H1 (cell line): ENCODE measurements at regions not wholly inside any gene's neighbourhood (a gene's known extent, or its start where the extent isn't known, plus 50 kb on each side); places are given as distances from the start of the nearest gene placed in this dataset.

Experiments
- CTCF ChIA-PET: fragments of 300-600 bp; sonication (Branson Sonifier 250); formaldehyde crosslinking; loops from one replicate; lab custom pipeline; 2021; ENCODE audit not compliant: partially characterized antibody; lab: Charles Lee
- POLR2A ChIA-PET: fragments of 300-600 bp; sonication (Branson Sonifier 250); formaldehyde crosslinking; loops from one replicate; lab custom pipeline; 2021; ENCODE audit warnings: inconsistent platforms; ENCODE audit not compliant: partially characterized antibody; lab: Charles Lee
- DNase-seq, 2 experiments: peaks; one replicate each; pipeline versions ENCODE4 v3.0.0 to v3.0.0-alpha.2; 2010 to 2022; ENCODE audit warnings: low spot score in 2 of 2, low read depth in 1 of 2, mixed read lengths in 1 of 2
- FAIRE-seq: peaks from 2 replicates; lab custom pipeline; 2011; peaks lifted over from hg19 to GRCh38; lab: Jason Lieb, UNC
- H2AFZ ChIP-seq: 2 replicates; pipeline ENCODE4 v1.8.1; 2012; ENCODE audit warnings: low read length, inconsistent platforms
- H2AK5ac ChIP-seq: 2 replicates; pipeline ENCODE4 v1.6.1; 2013; ENCODE audit warnings: low read depth, low read length
- H2BK120ac ChIP-seq: replicated peaks from 2 replicates; pipeline ENCODE3; 2013; ENCODE audit warnings: low read depth, low read length, inconsistent platforms
- H2BK12ac ChIP-seq: 2 replicates; pipeline ENCODE4 v1.6.1; 2013; ENCODE audit warnings: low read depth, low read length
- H2BK15ac ChIP-seq: 2 replicates; pipeline ENCODE4 v1.6.1; 2013; ENCODE audit warnings: low read length
- H2BK20ac ChIP-seq: 2 replicates; pipeline ENCODE4 v1.6.1; 2013; ENCODE audit warnings: low read length
- H2BK5ac ChIP-seq: 2 replicates; pipeline ENCODE4 v1.6.1; 2013; ENCODE audit warnings: low read depth, low read length
- H3K14ac ChIP-seq: 2 replicates; pipeline ENCODE4 v1.6.1; 2013; ENCODE audit warnings: inconsistent platforms; ENCODE audit not compliant: insufficient read length
- H3K18ac ChIP-seq: 2 replicates; pipeline ENCODE4 v1.6.1; 2013; ENCODE audit warnings: low read length; ENCODE audit errors: extremely low read depth
- H3K23ac ChIP-seq: 2 replicates; pipeline ENCODE4 v1.6.1; 2013; ENCODE audit warnings: inconsistent platforms; ENCODE audit not compliant: insufficient read length
- H3K23me2 ChIP-seq: 2 replicates; pipeline ENCODE4 v1.6.1; 2013; ENCODE audit warnings: low read depth, low read length
- H3K27ac ChIP-seq: 2 replicates; pipeline ENCODE4 v1.6.1; 2011; ENCODE audit warnings: low read depth, low read length, inconsistent platforms
- H3K27me3 ChIP-seq, 4 experiments: replicated peaks in 1 of 4; 1 replicate in 1 of 4; 2 replicates in 3 of 4; pipeline versions ENCODE4 v1.6.1 to v1.8.1; 2011 to 2013; ENCODE audit warnings: low read length in 3 of 4, mild to moderate bottlenecking in 3 of 4, inconsistent platforms in 2 of 4, mixed read lengths in 2 of 4, moderate library complexity in 1 of 4; ENCODE audit not compliant: control insufficient read depth in 3 of 4, insufficient read depth in 3 of 4; ENCODE audit errors: extremely low read depth in 1 of 4
- H3K36me3 ChIP-seq, 4 experiments: 2 replicates each; pipeline versions ENCODE4 v1.6.1 to v1.8.1; 2011 to 2013; ENCODE audit warnings: mild to moderate bottlenecking in 4 of 4, low read length in 3 of 4, moderate library complexity in 2 of 4, control low read depth in 1 of 4, inconsistent platforms in 1 of 4; ENCODE audit not compliant: insufficient read depth in 4 of 4, control insufficient read depth in 2 of 4
- H3K4ac ChIP-seq: replicated peaks from 2 replicates; pipeline ENCODE3; 2013; ENCODE audit warnings: low read length, low read depth, mixed read lengths, inconsistent platforms; ENCODE audit not compliant: insufficient read length
- H3K4me1 ChIP-seq, 4 experiments: replicated peaks in 1 of 4; 1 replicate in 1 of 4; 2 replicates in 3 of 4; pipeline versions ENCODE4 v1.6.1 to v1.8.1; 2011 to 2013; ENCODE audit warnings: low read length in 3 of 4, inconsistent platforms in 2 of 4, mixed read lengths in 1 of 4; ENCODE audit not compliant: insufficient read depth in 4 of 4, control insufficient read depth in 3 of 4
- H3K4me2 ChIP-seq, 2 experiments: 2 replicates each; pipeline versions ENCODE4 v1.6.1 to v1.8.1; 2011 to 2013; ENCODE audit warnings: low read depth in 2 of 2, low read length in 2 of 2, control low read depth in 1 of 2, inconsistent platforms in 1 of 2, mild to moderate bottlenecking in 1 of 2; ENCODE audit not compliant: insufficient read depth in 1 of 2
- H3K4me3 ChIP-seq, 4 experiments: fragments of 200-600, 300-600 bp in 1 of 4; sonication (generic), shearing (Covaris generic), sonication (Bioruptor Twin) in 1 of 4; 2 replicates each; pipeline versions ENCODE4 v1.5.1 to v1.8.1; 2011 to 2016; ENCODE audit warnings: low read length in 4 of 4, low read depth in 3 of 4, control low read depth in 2 of 4, inconsistent platforms in 2 of 4, mild to moderate bottlenecking in 2 of 4, mixed read lengths in 1 of 4, moderate library complexity in 1 of 4; ENCODE audit not compliant: insufficient read depth in 2 of 4; ENCODE audit errors: extremely low read depth in 1 of 4
- H3K56ac ChIP-seq: replicated peaks from 2 replicates; pipeline ENCODE3; 2013; ENCODE audit warnings: low read depth, mild to moderate bottlenecking, mixed read lengths, low read length, inconsistent platforms; ENCODE audit not compliant: insufficient read length
- H3K79me1 ChIP-seq: 2 replicates; pipeline ENCODE4 v1.6.1; 2013; ENCODE audit warnings: low read depth, low read length, control low read depth
- H3K79me2 ChIP-seq, 2 experiments: 2 replicates each; pipeline versions ENCODE4 v1.6.1 to v1.8.1; 2012 to 2013; ENCODE audit warnings: low read length in 2 of 2, mild to moderate bottlenecking in 2 of 2, inconsistent platforms in 1 of 2; ENCODE audit not compliant: insufficient read depth in 2 of 2, control insufficient read depth in 1 of 2
- H3K9ac ChIP-seq, 4 experiments: replicated peaks in 1 of 4; 1 replicate in 1 of 4; 2 replicates in 3 of 4; pipeline versions ENCODE4 v1.6.1 to v1.8.1; 2011 to 2013; ENCODE audit warnings: low read depth in 3 of 4, low read length in 3 of 4, control low read depth in 2 of 4, mild to moderate bottlenecking in 2 of 4, moderate library complexity in 2 of 4, inconsistent platforms in 1 of 4; ENCODE audit errors: extremely low read depth in 1 of 4
- H3K9me3 ChIP-seq, 2 experiments: 2 replicates each; pipeline versions ENCODE4 v1.6.1 to v1.8.1; 2012 to 2013; ENCODE audit warnings: mild to moderate bottlenecking in 2 of 2, moderate library complexity in 2 of 2, control low read depth in 1 of 2, inconsistent platforms in 1 of 2, low read depth in 1 of 2, low read length in 1 of 2, mixed read lengths in 1 of 2; ENCODE audit not compliant: insufficient read depth in 2 of 2
- H4K20me1 ChIP-seq, 2 experiments: replicated peaks in 1 of 2; 2 replicates each; pipeline versions ENCODE3 to v1.8.1; 2011 to 2013; ENCODE audit warnings: inconsistent platforms in 2 of 2, low read length in 2 of 2, mild to moderate bottlenecking in 1 of 2; ENCODE audit not compliant: insufficient read depth in 2 of 2, control insufficient read depth in 1 of 2
- H4K5ac ChIP-seq: 2 replicates; pipeline ENCODE4 v1.6.1; 2013; ENCODE audit warnings: low read length, low read depth, mixed read lengths, inconsistent platforms; ENCODE audit not compliant: insufficient read length
- H4K8ac ChIP-seq: 2 replicates; pipeline ENCODE4 v1.8.0; 2013; ENCODE audit warnings: mild to moderate bottlenecking, moderate library complexity, low read length, inconsistent platforms; ENCODE audit not compliant: insufficient read depth; ENCODE audit errors: extremely low read depth
- H4K91ac ChIP-seq: replicated peaks from 2 replicates; pipeline ENCODE3; 2013; ENCODE audit warnings: low read length, mixed read lengths, inconsistent platforms; ENCODE audit not compliant: insufficient read length
- ASH2L ChIP-seq: fragments of 200-600, 300-600 bp; sonication (generic); IDR thresholded peaks from one replicate; pipeline ENCODE4 v1.7.1; 2017; ENCODE audit warnings: low read length
- ATF2 ChIP-seq: IDR thresholded peaks from 2 replicates; pipeline ENCODE4 v1.6.1; 2012; ENCODE audit warnings: low read length, inconsistent platforms
- CBX5 ChIP-seq: fragments of 300-800, 300-1000 bp; sonication (generic); IDR thresholded peaks from 2 replicates; pipeline ENCODE4 v1.7.1; 2016; ENCODE audit warnings: antibody characterized with exemption, low read length, low read depth
- CBX8 ChIP-seq: fragments of 300-800, 300-1000 bp; sonication (generic); IDR thresholded peaks from 2 replicates; pipeline ENCODE4 v1.7.1; 2016; ENCODE audit warnings: low read depth, low read length, borderline replicate concordance
- CREB1 ChIP-seq: IDR thresholded peaks from 2 replicates; pipeline ENCODE4 v1.6.1; 2012; ENCODE audit warnings: inconsistent platforms
- CTBP2 ChIP-seq: IDR thresholded peaks from 2 replicates; pipeline ENCODE4 v1.7.0; 2011; ENCODE audit warnings: borderline replicate concordance, mild to moderate bottlenecking, moderate library complexity, mixed read lengths, low read length; ENCODE audit not compliant: insufficient read depth, insufficient read length
- HDAC2 ChIP-seq, 2 experiments: fragments of 300-600 bp in 1 of 2; sonication (generic) in 1 of 2; IDR thresholded peaks; 2 replicates each; pipeline ENCODE4 v1.6.1; 2011 to 2012; ENCODE audit warnings: low read depth in 2 of 2, low read length in 2 of 2, mild to moderate bottlenecking in 2 of 2, moderate library complexity in 2 of 2, borderline replicate concordance in 1 of 2, inconsistent platforms in 1 of 2
- NRF1 ChIP-seq: IDR thresholded peaks from 2 replicates; pipeline ENCODE4 v1.6.1; 2011; ENCODE audit warnings: mild to moderate bottlenecking, low read depth, low read length, improper control_type of control experiment
- POU5F1 ChIP-seq: IDR thresholded peaks from 2 replicates; pipeline ENCODE4 v1.6.1; 2011; ENCODE audit warnings: low read depth, mild to moderate bottlenecking, low read length, moderate library complexity
- SAP30 ChIP-seq: fragments of 300-600 bp; sonication (generic); IDR thresholded peaks from 2 replicates; pipeline ENCODE4 v1.7.1; 2012; ENCODE audit warnings: low read length, moderate library complexity, mild to moderate bottlenecking, inconsistent platforms; ENCODE audit not compliant: insufficient read depth, insufficient replicate concordance
- SIRT6 ChIP-seq: IDR thresholded peaks from one replicate; pipeline ENCODE4 v1.7.1; 2012; ENCODE audit warnings: low read length, inconsistent platforms
- SUZ12 ChIP-seq: fragments of 200-600 bp; sonication (generic); IDR thresholded peaks from 2 replicates; pipeline ENCODE4 v1.6.1; 2012; ENCODE audit warnings: mild to moderate bottlenecking, inconsistent platforms, low read length, moderate library complexity, mixed read lengths
- TCF12 ChIP-seq: IDR thresholded peaks from 2 replicates; pipeline ENCODE4 v1.6.1; 2011; ENCODE audit warnings: low read depth, mild to moderate bottlenecking, low read length
- WGBS, 2 experiments: shearing (Covaris generic) in 1 of 2; methylation state at CpG; one replicate each; pipeline versions ENCODE4 v1.1.6 to v1.1.7; 2013 to 2015; ENCODE audit warnings: low lambda C conversion rate in 2 of 2, mixed read lengths in 2 of 2, inconsistent platforms in 1 of 2, low coverage in 1 of 2, missing lambda C conversion rate in 1 of 2; ENCODE audit not compliant: insufficient replicate concordance in 2 of 2, insufficient coverage in 1 of 2, insufficient read length in 1 of 2; ENCODE audit errors: extremely low coverage in 1 of 2, missing lambda C conversion rate in 1 of 2; 5-methylcytosine and 5-hydroxymethylcytosine counted together

- Histone ChIP-seq H2BK12ac (no peak overlapping the region), H4K91ac (no peak overlapping the region), H3K9ac (no peak overlapping the region), H2BK20ac (no peak overlapping the region), H2BK120ac (no peak overlapping the region), H4K8ac (no peak overlapping the region), H3K56ac (no peak overlapping the region), H3K27me3 (no peaks in the 10 kb centered on the region), H3K27ac (no peak overlapping the region), H2AK5ac (no peak overlapping the region), H3K23ac (no peak overlapping the region), H3K18ac (no peak overlapping the region), H4K5ac (no peak overlapping the region), H2BK5ac (no peak overlapping the region), H3K4me3 (no peak overlapping the region), H3K4me2 (no peak overlapping the region), H2AFZ (no peak overlapping the region), H3K14ac (no peak overlapping the region), H3K36me3 (no peaks in the 10 kb centered on the region; a peak in 1 of 8 replicates), H3K4ac (no peak overlapping the region), H3K23me2 (no peaks in the 10 kb centered on the region), H3K4me1 (no peaks in the 10 kb centered on the region), H2BK15ac (no peak overlapping the region), H3K79me1 (no peaks in the 10 kb centered on the region), H3K79me2 (no peaks in the 10 kb centered on the region), H3K9me3 (peaks cover 8 to 10% of the 10 kb centered on the region in 2 experiments; a peak in 3 of 4 replicates), H4K20me1 (no peaks in the 10 kb centered on the region)
- FAIRE-seq = no peak
- no peak for DNase-seq
- CTCF ChIA-PET = no interaction called here
- WGBS, 2 experiments = 92% methylated on average over 1 of the region's 1 CpG; no CpG with 5 or more reads in 1 of the 2 experiments
- POLR2A ChIA-PET = no interaction called here
- TF ChIP-seq CBX5 (no peak), ASH2L (no peak), HDAC2 (IDR thresholded peaks at IDR 0.05; ENCODE audit: borderline replicate concordance in 1 of 2, low read depth in 2 of 2, low read length in 2 of 2) (no peak), SUZ12 (no peak), NRF1 (no peak), TCF12 (no peak), ATF2 (no peak), SAP30 (no peak), SIRT6 (no peak), CTBP2 (no peak), CBX8 (no peak), POU5F1 (no peak), CREB1 (no peak)
Measured at GRCh38 chr2:187155476-187155875, 292.6 kb downstream of the CALCRL start.
